T47D (cell line): ENCODE measurements at regions not wholly inside any gene's neighbourhood (a gene's known extent, or its start where the extent isn't known, plus 50 kb on each side); places are given as distances from the start of the nearest gene placed in this dataset.

Experiments
- DNase-seq, 2 experiments: peaks; one replicate each; pipeline versions ENCODE4 v3.0.0 to v3.0.0-alpha.2; 2011 to 2012; ENCODE audit warnings: low read depth in 1 of 2, low spot score in 1 of 2
- JUND ChIP-seq: IDR thresholded peaks from 2 replicates; pipeline ENCODE4 v1.6.1; 2012; ENCODE audit warnings: low read depth
- in situ Hi-C: cut with HindIII; loops from 2 replicates; pipeline ENCODE4 v1.10.0; 2016; ENCODE audit warnings: low sequenced_read_pairs, low pct_unique_long_range_greater_than_20kb

DNA sequence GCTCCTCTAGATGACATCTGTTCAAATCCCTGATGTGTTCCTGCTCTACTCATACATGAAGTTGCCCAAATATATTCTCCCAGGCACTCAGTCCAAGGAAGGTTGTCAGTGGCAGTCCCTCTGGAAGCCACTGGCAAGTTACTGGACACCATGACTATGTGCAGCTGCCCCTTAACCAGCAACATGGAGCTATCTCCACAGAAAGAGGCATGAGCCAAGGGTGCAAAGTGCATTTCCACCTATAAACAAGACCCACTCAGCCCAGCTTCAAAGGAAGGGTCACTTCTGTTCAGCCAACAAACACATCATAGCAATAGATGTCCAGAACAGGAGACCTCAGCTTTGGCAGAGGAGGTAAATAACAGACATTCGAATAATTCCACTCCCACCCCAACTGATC, 217.6 kb upstream of the PMEPA1 start:
- in situ Hi-C loops: no loop called here

DNA sequence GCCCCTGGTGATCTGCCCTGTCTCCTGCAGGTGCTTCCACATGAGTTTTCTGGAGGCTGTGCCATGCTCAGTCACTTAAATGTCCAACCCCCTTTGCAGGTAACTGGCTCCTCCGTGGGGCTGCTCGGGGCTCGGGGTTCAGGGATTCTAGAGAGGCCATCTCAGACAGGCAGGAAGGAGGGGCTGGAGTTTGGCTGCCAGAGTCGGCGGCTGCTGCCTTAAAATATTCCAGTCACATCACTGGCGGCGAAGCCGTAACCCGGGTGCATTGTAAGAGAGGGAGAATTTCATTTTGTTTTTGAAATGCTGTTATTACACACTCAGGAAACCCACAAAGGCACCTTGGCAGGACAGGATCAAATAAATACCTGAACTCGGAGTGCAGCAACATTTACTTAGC, 212.9 kb upstream of the PMEPA1 start:
- TF ChIP-seq JUND: no peak
- DNase-seq: no peak
- in situ Hi-C loops: no loop called here

More for the DNA sequence above, 217.6 kb upstream of the PMEPA1 start:
- TF ChIP-seq JUND: no peak
- no peak for DNase-seq

GRCh38 chr20:57922083-57922482, 212.3 kb upstream of the PMEPA1 start:
- no peak for TF ChIP-seq JUND
- no peak for DNase-seq
- in situ Hi-C loops: no loop called here

DNA sequence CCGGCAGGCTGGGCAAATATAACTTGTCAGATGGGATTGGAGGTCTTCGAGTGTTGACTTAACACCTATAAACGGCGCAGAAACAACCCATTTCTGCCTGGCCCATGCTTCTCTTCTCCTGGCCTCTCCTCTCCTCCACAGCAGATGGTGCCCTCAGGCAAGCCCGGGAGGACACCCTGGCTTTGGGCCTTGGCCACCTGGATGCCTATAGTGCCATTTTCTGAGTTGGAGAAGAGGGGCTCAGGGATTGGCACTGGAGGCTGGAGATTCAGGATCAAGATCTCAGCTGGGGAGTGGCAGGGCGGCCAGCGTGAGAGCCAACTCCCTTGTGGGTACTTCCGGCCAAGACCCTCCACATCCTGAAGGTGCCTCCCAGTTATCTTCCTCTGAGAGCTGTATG, 211.9 kb upstream of the PMEPA1 start:
- no peak for TF ChIP-seq JUND
- no peak for DNase-seq
- in situ Hi-C loops: no loop called here

GRCh38 chr20:57920971-57921370, 211.2 kb upstream of the PMEPA1 start:
- no peak for TF ChIP-seq JUND
- no peak for DNase-seq
- in situ Hi-C loops: no loop called here

GRCh38 chr20:57919049-57919448, 209.2 kb upstream of the PMEPA1 start:
- in situ Hi-C loops: no loop called here
- no peak for TF ChIP-seq JUND
- DNase-seq: no peak

DNA sequence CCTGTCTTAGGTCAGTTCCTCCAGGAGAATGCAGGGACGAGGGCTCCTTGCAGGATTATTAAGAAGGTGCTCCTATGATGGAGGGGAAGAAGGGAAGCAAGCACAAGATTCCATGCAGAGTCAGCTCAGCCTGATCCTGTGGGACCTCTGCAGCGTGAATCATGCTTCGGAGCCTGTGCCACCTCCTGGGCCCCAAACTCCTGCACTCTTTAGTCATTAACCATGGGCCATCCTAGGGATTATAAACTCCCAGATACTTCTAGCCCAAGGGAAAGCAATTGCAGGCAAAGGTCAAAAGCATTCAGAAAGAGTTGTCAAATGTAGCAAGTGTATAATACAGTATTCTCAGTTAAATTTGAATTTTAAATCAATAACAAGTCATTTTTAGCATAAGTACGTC, 208.7 kb upstream of the PMEPA1 start:
- TF ChIP-seq JUND: no peak
- in situ Hi-C loops: no loop called here
- DNase-seq: no peak

- no peak for DNase-seq
- TF ChIP-seq JUND: no peak
- in situ Hi-C loops: no loop called here
These were observed 204.4 kb upstream of the PMEPA1 start for GRCh38 chr20:57914205-57914604.

DNA sequence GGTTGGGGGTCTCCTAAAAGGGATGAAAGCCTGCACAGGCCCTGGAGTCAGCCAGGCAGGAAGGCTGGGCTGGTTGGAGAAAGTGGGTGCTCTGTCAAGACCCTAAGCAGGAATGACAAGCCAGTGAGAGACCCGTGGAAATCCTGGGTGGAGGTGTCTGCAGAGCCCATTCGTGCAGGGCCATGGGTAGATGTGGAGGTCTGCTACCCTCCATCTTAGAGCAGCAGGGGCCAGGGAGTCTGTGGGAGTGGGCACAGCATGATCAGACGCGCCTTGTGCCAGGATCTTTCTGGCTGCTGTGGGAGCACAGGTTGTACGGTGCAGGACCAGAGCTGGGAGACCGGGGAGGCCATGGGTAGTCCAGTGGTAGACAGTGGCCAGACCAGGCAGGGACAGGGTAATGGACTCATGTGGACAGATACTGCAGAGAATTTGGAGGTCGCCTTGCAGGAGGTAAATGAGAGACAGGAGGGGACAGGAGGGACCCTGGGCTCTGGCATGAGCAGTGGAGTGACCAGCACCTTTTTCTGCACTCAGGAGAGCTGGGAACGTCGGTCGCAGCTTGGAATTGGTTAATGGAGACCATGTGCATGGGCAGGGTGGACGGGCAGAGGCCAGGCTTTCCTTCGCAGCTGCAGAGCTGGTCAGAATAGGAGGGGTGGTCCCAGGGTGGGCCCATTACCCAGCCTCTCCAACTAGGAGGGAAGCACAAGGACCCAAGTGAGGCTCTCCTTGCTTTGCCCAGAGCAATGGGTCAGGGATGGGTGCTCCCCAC, 203.5 kb upstream of the PMEPA1 start:
- in situ Hi-C loops: no loop called here
- TF ChIP-seq JUND: no peak
- no peak for DNase-seq

GRCh38 chr20:57912227-57912582, 202.4 kb upstream of the PMEPA1 start:
- in situ Hi-C loops: no loop called here
- no peak for TF ChIP-seq JUND

GRCh38 chr20:57911512-57912226, 201.9 kb upstream of the PMEPA1 start:
- in situ Hi-C loops: no loop called here
- no peak for TF ChIP-seq JUND
- DNase-seq: no peak

More at GRCh38 chr20:57912227-57912582, 202.4 kb upstream of the PMEPA1 start:
- DNase-seq: no peak

- no peak for DNase-seq
- in situ Hi-C loops: no loop called here
- no peak for TF ChIP-seq JUND
These were observed 200.9 kb upstream of the PMEPA1 start for GRCh38 chr20:57910716-57911115.

DNA sequence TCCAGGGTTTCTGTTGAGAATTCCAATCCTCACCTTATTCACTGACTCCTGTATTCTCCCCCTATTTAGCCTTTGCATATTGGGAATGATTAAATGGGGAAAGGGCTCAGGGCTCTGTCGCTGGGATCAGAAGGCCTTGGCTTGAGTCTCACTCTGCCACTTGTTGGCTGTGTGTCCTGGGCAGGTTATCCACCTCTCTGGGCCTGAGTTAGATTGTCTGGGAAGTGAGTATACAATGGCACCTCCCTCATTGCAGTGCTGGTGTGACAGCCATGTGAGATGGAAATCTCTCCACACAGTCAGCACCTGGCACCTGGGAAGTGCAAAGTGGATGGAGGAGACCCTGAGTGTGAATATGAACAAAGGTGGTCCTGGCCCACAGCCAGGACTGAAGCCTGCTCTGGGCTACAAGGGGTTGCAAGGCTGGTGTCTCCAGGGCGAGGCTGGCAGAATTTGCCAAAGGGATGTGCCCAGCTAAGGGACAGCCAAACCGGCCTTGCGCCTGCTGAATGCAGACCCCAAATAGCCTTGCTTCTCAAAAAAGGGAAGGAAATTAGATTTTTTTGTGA, 200.0 kb upstream of the PMEPA1 start:
- DNase-seq: no peak
- TF ChIP-seq JUND: no peak
- in situ Hi-C loops: no loop called here
